WTC11 (cell line): ENCODE measurements at regions not wholly inside any gene's neighbourhood (a gene's known extent, or its start where the extent isn't known, plus 50 kb on each side); places are given as distances from the start of the nearest gene placed in this dataset.

Experiments
- AFF4 ChIP-seq: sonication (generic); formaldehyde crosslinking; IDR thresholded peaks from 2 replicates; pipeline ENCODE4 v1.8.1; 2023; ENCODE audit warnings: mild to moderate bottlenecking, missing genetic modification reagents, borderline replicate concordance
- CTCF ChIP-seq: fragments of 200-600 bp; IDR thresholded peaks from 2 replicates; pipeline ENCODE4 v1.8.0; 2022; ENCODE audit warnings: antibody characterized with exemption
- ESRRA ChIP-seq: sonication (generic); formaldehyde crosslinking; IDR thresholded peaks from 2 replicates; pipeline ENCODE4 v1.8.1; 2022; ENCODE audit warnings: mild to moderate bottlenecking, missing genetic modification reagents, borderline replicate concordance
- JAZF1 ChIP-seq: fragments of 250-450 bp; sonication (Bioruptor Pico); IDR thresholded peaks from 2 replicates; pipeline ENCODE4 v1.9.0; 2021; ENCODE audit warnings: moderate library complexity, mild to moderate bottlenecking, inconsistent platforms
- MLX ChIP-seq: sonication (generic); formaldehyde crosslinking; IDR thresholded peaks from 2 replicates; pipeline ENCODE4 v1.8.1; 2023; ENCODE audit warnings: mild to moderate bottlenecking, missing genetic modification reagents, moderate library complexity
- NFYB ChIP-seq: sonication (generic); formaldehyde crosslinking; conservative IDR thresholded peaks from 2 replicates; pipeline ENCODE4 v1.8.0; 2022; ENCODE audit warnings: low read depth, missing genetic modification reagents
- PRRX2 ChIP-seq: fragments of 250-450 bp; sonication (Bioruptor Pico); IDR thresholded peaks from 2 replicates; pipeline ENCODE4 v1.8.0; 2021; ENCODE audit warnings: mild to moderate bottlenecking
- ZNF416 ChIP-seq: fragments of 250-450 bp; sonication (Bioruptor Pico); IDR thresholded peaks from 2 replicates; pipeline ENCODE4 v1.9.0; 2021; ENCODE audit warnings: mild to moderate bottlenecking, inconsistent platforms

GRCh38 chr13:47306991-47307390 is 410.1 kb upstream of the HTR2A start:
- TF ChIP-seq JAZF1 (no peak), AFF4 (CRISPR knock-in tag) (no peak), NFYB (no peak), CTCF (no peak), MLX (no peak), ESRRA (CRISPR knock-in tag) (no peak), PRRX2 (no peak), ZNF416 (no peak)
